ENCODE measurements at regions not wholly inside any gene's neighbourhood (a gene's known extent, or its start where the extent isn't known, plus 50 kb on each side); places are given as distances from the start of the nearest gene placed in this dataset.

DNA sequence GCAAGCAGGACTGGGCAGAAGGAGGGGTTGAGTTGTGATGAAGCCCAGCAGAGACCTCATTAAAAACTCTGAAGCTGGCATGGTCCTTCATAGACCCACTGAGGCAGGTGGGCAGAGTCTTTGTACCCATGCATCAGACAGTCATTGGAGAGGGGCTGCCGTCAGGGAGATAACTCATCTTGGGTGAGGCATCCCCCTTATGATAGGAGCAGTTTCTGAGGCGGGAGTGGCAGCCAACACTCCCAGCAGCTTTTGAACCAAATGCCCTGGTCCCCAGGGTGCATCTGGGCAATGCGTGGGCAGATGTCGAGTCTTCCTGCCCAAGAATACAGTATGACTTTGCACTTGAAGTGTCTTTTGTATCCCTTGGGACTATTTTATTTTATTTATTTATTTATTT lies 68.1 kb downstream of the HTR5A start:
- TF ChIP-seq, protein P1, sequence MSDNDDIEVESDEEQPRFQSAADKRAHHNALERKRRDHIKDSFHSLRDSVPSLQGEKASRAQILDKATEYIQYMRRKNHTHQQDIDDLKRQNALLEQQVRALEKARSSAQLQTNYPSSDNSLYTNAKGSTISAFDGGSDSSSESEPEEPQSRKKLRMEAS (IDR thresholded peaks at IDR 0.05), result no peak
- TF ChIP-seq SP1 (IDR thresholded peaks at IDR 0.05), result no peak
- TF ChIP-seq GABPA (IDR thresholded peaks at IDR 0.05 in 1 of 2, conservative IDR thresholded peaks at IDR 0.05 in 1 of 2), result no peak
- no peak for TF ChIP-seq FOXA2 (IDR thresholded peaks at IDR 0.05)
- no peak for TF ChIP-seq EGR1 (IDR thresholded peaks at IDR 0.05; ENCODE audit: low read depth in 2 of 2)
- TF ChIP-seq, protein P2, sequence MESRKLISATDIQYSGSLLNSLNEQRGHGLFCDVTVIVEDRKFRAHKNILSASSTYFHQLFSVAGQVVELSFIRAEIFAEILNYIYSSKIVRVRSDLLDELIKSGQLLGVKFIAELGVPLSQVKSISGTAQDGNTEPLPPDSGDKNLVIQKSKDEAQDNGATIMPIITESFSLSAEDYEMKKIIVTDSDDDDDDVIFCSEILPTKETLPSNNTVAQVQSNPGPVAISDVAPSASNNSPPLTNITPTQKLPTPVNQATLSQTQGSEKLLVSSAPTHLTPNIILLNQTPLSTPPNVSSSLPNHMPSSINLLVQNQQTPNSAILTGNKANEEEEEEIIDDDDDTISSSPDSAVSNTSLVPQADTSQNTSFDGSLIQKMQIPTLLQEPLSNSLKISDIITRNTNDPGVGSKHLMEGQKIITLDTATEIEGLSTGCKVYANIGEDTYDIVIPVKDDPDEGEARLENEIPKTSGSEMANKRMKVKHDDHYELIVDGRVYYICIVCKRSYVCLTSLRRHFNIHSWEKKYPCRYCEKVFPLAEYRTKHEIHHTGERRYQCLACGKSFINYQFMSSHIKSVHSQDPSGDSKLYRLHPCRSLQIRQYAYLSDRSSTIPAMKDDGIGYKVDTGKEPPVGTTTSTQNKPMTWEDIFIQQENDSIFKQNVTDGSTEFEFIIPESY (IDR thresholded peaks at IDR 0.05), result no peak
- TF ChIP-seq YY1 (IDR thresholded peaks at IDR 0.05), result no peak
- no peak for TF ChIP-seq RAD21 (IDR thresholded peaks at IDR 0.05)
- TF ChIP-seq, protein P3, sequence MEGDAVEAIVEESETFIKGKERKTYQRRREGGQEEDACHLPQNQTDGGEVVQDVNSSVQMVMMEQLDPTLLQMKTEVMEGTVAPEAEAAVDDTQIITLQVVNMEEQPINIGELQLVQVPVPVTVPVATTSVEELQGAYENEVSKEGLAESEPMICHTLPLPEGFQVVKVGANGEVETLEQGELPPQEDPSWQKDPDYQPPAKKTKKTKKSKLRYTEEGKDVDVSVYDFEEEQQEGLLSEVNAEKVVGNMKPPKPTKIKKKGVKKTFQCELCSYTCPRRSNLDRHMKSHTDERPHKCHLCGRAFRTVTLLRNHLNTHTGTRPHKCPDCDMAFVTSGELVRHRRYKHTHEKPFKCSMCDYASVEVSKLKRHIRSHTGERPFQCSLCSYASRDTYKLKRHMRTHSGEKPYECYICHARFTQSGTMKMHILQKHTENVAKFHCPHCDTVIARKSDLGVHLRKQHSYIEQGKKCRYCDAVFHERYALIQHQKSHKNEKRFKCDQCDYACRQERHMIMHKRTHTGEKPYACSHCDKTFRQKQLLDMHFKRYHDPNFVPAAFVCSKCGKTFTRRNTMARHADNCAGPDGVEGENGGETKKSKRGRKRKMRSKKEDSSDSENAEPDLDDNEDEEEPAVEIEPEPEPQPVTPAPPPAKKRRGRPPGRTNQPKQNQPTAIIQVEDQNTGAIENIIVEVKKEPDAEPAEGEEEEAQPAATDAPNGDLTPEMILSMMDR (IDR thresholded peaks at IDR 0.05; ENCODE audit: low read depth, low read length, missing input control), result no peak
- TF ChIP-seq, protein P4, sequence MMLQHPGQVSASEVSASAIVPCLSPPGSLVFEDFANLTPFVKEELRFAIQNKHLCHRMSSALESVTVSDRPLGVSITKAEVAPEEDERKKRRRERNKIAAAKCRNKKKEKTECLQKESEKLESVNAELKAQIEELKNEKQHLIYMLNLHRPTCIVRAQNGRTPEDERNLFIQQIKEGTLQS (IDR thresholded peaks at IDR 0.05), result no peak
- TF ChIP-seq RXRA (IDR thresholded peaks at IDR 0.05), result no peak
- no peak for TF ChIP-seq HNF4A (conservative IDR thresholded peaks at IDR 0.05)
- TF ChIP-seq NR2F2 (IDR thresholded peaks at IDR 0.05), result no peak
- TF ChIP-seq, protein P5, sequence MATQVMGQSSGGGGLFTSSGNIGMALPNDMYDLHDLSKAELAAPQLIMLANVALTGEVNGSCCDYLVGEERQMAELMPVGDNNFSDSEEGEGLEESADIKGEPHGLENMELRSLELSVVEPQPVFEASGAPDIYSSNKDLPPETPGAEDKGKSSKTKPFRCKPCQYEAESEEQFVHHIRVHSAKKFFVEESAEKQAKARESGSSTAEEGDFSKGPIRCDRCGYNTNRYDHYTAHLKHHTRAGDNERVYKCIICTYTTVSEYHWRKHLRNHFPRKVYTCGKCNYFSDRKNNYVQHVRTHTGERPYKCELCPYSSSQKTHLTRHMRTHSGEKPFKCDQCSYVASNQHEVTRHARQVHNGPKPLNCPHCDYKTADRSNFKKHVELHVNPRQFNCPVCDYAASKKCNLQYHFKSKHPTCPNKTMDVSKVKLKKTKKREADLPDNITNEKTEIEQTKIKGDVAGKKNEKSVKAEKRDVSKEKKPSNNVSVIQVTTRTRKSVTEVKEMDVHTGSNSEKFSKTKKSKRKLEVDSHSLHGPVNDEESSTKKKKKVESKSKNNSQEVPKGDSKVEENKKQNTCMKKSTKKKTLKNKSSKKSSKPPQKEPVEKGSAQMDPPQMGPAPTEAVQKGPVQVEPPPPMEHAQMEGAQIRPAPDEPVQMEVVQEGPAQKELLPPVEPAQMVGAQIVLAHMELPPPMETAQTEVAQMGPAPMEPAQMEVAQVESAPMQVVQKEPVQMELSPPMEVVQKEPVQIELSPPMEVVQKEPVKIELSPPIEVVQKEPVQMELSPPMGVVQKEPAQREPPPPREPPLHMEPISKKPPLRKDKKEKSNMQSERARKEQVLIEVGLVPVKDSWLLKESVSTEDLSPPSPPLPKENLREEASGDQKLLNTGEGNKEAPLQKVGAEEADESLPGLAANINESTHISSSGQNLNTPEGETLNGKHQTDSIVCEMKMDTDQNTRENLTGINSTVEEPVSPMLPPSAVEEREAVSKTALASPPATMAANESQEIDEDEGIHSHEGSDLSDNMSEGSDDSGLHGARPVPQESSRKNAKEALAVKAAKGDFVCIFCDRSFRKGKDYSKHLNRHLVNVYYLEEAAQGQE (IDR thresholded peaks at IDR 0.05), result no peak
- no peak for TF ChIP-seq JUND (IDR thresholded peaks at IDR 0.05)
- no peak for TF ChIP-seq HNF4G (IDR thresholded peaks at IDR 0.05)
- peaks cover 0 to 4% (median 0%) of the 10 kb centered on the region in 4 donors for H3K9me3 ChIP-seq (ENCODE audit: control insufficient read depth in 4 of 4, low read length in 3 of 4)
- H3K27me3 ChIP-seq (ENCODE audit: control insufficient read depth in 4 of 4, insufficient read depth in 4 of 4, low read length in 3 of 4), result peaks cover 0 to 2% (median 0%) of the 10 kb centered on the region in 4 donors
- H3K4me3 ChIP-seq (ENCODE audit: low read depth in 1 of 3, low read length in 3 of 3), result no peak overlapping the region
- DNase-seq (ENCODE audit: low spot score), result no peak
- H3K36me3 ChIP-seq (ENCODE audit: control insufficient read depth in 4 of 4, insufficient read depth in 3 of 4, low read depth in 1 of 4, low read length in 3 of 4), result no peaks in the 10 kb centered on the region
- H3K4me1 ChIP-seq (ENCODE audit: control insufficient read depth in 4 of 4, insufficient read depth in 4 of 4, low read length in 3 of 4), result no peaks in the 10 kb centered on the region
- no peak overlapping the region for H3K9ac ChIP-seq (ENCODE audit: low read depth in 1 of 2, low read length in 2 of 2)
- H3K27ac ChIP-seq (ENCODE audit: low read depth in 1 of 2, low read length in 2 of 2), result no peak overlapping the region
- 83% methylated on average over 4 of the region's 4 CpGs for WGBS

DNA sequence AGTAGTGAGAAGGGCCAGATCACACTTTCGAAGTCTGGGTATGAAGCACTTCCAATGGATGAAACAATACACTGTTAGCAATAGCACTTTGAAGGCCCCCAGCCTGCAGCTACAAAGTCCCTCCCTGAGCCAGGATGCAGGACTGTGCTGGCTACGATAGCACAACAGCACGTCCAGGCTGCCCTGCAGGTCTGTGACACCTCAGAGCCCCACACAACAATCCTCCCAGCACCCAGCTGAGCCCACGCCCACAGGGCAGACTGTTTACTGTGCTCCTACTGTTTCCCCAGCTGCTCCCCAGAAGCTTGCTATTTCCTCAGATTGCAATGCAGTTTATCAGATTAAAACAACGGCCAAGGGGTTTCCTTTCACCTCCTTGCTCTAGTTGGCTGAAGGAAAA lies 71.4 kb downstream of the HTR5A start:
- no peak overlapping the region for H3K4me3 ChIP-seq (ENCODE audit: low read depth in 1 of 3, low read length in 3 of 3)
- H3K27ac ChIP-seq (ENCODE audit: low read depth in 1 of 2, low read length in 2 of 2), result no peak overlapping the region
- DNase-seq (ENCODE audit: low spot score), result no peak
- H3K9ac ChIP-seq (ENCODE audit: low read depth in 1 of 2, low read length in 2 of 2), result no peak overlapping the region
- H3K4me1 ChIP-seq (ENCODE audit: control insufficient read depth in 4 of 4, insufficient read depth in 4 of 4, low read length in 3 of 4), result no peaks in the 10 kb centered on the region
- no peaks in the 10 kb centered on the region for H3K36me3 ChIP-seq (ENCODE audit: control insufficient read depth in 4 of 4, insufficient read depth in 3 of 4, low read depth in 1 of 4, low read length in 3 of 4)
- peaks cover 0 to 2% (median 0%) of the 10 kb centered on the region in 4 donors for H3K27me3 ChIP-seq (ENCODE audit: control insufficient read depth in 4 of 4, insufficient read depth in 4 of 4, low read length in 3 of 4)
- H3K9me3 ChIP-seq (ENCODE audit: control insufficient read depth in 4 of 4, low read length in 3 of 4), result peaks cover 0 to 4% (median 0%) of the 10 kb centered on the region in 4 donors
- 31% methylated on average over 5 of the region's 5 CpGs for WGBS
- no peak for TF ChIP-seq JUND (IDR thresholded peaks at IDR 0.05)
- TF ChIP-seq, protein P2 (IDR thresholded peaks at IDR 0.05), result no peak
- TF ChIP-seq, protein P4 (IDR thresholded peaks at IDR 0.05), result no peak
- no peak for TF ChIP-seq SP1 (IDR thresholded peaks at IDR 0.05)
- no peak for TF ChIP-seq EGR1 (IDR thresholded peaks at IDR 0.05; ENCODE audit: low read depth in 2 of 2)
- TF ChIP-seq RAD21 (IDR thresholded peaks at IDR 0.05), result no peak
- TF ChIP-seq, protein P5 (IDR thresholded peaks at IDR 0.05), result no peak
- TF ChIP-seq YY1 (IDR thresholded peaks at IDR 0.05), result no peak
- TF ChIP-seq TAF1 (conservative IDR thresholded peaks at IDR 0.05), result no peak
- TF ChIP-seq HNF4A (conservative IDR thresholded peaks at IDR 0.05), result no peak
- TF ChIP-seq FOXA2 (IDR thresholded peaks at IDR 0.05), result no peak
